ENCODE measurements at regions not wholly inside any gene's neighbourhood (a gene's known extent, or its start where the extent isn't known, plus 50 kb on each side); places are given as distances from the start of the nearest gene placed in this dataset.

DNA sequence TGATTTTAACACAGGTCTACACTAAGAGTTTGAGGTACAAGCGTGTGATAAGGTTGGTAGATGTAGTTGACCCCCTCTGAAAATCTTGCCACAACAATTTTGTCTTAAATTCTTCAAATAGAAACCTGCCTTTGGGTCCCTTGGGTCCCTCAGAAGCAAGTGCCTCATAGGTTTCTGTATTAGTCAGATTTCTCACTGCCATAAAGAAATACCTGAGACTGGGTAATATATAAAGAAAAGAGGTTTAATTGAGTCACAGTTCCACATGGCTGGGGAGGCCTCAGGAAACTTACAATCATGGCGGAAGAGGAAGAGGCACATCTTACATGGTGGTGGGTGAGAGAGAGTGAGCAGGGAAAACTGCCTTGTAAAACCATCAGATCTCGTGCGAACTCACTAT, 301.2 kb downstream of the MAP2K6 start:
- DNase-seq, result no peak
- H3K9me3 Mint-ChIP-seq, result no peaks in the 10 kb centered on the region
- no peak overlapping the region for H3K27ac Mint-ChIP-seq
- no peaks in the 10 kb centered on the region for H3K36me3 Mint-ChIP-seq (ENCODE audit: low read depth)
- H3K4me3 Mint-ChIP-seq, result no peak overlapping the region
- H3K4me1 Mint-ChIP-seq, result no peaks in the 10 kb centered on the region
- CTCF ChIA-PET, result no interaction called here
- no peaks in the 10 kb centered on the region for H3K27me3 Mint-ChIP-seq
- POLR2A ChIA-PET, result no interaction called here

DNA sequence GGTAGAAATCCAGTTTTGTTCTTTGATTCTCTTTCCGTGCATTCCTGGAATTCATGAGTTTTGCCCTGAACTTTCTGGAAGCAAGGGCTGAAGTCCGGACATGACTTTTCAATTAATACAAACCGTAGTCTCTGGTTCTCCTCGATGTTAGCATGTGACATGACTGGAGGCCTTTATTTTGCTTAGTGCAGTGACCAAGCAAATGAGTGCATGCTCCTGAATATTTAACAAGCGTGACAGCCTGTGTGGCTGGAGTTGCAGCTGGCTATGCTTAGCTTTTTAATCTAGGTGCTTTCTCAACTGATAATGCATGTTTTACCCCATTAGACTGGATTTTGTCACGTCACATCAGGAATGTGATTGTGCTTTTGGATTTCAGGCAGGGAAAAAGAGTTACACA, 302.1 kb downstream of the MAP2K6 start:
- Mint-ChIP-seq H3K4me1 (no peaks in the 10 kb centered on the region), H3K4me3 (no peak overlapping the region), H3K27ac (no peak overlapping the region), H3K36me3 (ENCODE audit: low read depth) (no peaks in the 10 kb centered on the region), H3K9me3 (no peaks in the 10 kb centered on the region), H3K27me3 (no peaks in the 10 kb centered on the region)
- POLR2A ChIA-PET, result no interaction called here
- CTCF ChIA-PET, result no interaction called here
- no peak for DNase-seq

- ChIA-PET CTCF (no interaction called here), POLR2A (no interaction called here)
- H3K36me3 Mint-ChIP-seq (ENCODE audit: low read depth), result no peaks in the 10 kb centered on the region
- no peak overlapping the region for H3K4me3 Mint-ChIP-seq
- no peaks in the 10 kb centered on the region for H3K4me1 Mint-ChIP-seq
- no peaks in the 10 kb centered on the region for H3K27me3 Mint-ChIP-seq
- H3K27ac Mint-ChIP-seq, result no peak overlapping the region
- H3K9me3 Mint-ChIP-seq, result no peaks in the 10 kb centered on the region
- DNase-seq, result no peak
These were observed 302.7 kb downstream of the MAP2K6 start for GRCh38 chr17:69717214-69717613.

GRCh38 chr17:69717819-69718218, 303.3 kb downstream of the MAP2K6 start:
- ChIA-PET POLR2A (no interaction called here), CTCF (no interaction called here)
- no peak overlapping the region for H3K27ac Mint-ChIP-seq
- H3K27me3 Mint-ChIP-seq, result no peaks in the 10 kb centered on the region
- no peaks in the 10 kb centered on the region for H3K4me1 Mint-ChIP-seq
- no peak for DNase-seq
- no peaks in the 10 kb centered on the region for H3K36me3 Mint-ChIP-seq (ENCODE audit: low read depth)
- no peak overlapping the region for H3K4me3 Mint-ChIP-seq
- no peaks in the 10 kb centered on the region for H3K9me3 Mint-ChIP-seq

- H3K4me1 Mint-ChIP-seq, result no peaks in the 10 kb centered on the region
- no peak overlapping the region for H3K27ac Mint-ChIP-seq
- no peaks in the 10 kb centered on the region for H3K36me3 Mint-ChIP-seq (ENCODE audit: low read depth)
- H3K4me3 Mint-ChIP-seq, result no peak overlapping the region
- no peak for DNase-seq
- H3K27me3 Mint-ChIP-seq, result no peaks in the 10 kb centered on the region
- ChIA-PET POLR2A (no interaction called here), CTCF (no interaction called here)
- no peaks in the 10 kb centered on the region for H3K9me3 Mint-ChIP-seq
These were observed 305.1 kb downstream of the MAP2K6 start for GRCh38 chr17:69719474-69720048.

GRCh38 chr17:69722518-69722917, 308.0 kb downstream of the MAP2K6 start:
- no peaks in the 10 kb centered on the region for H3K9me3 Mint-ChIP-seq
- no peaks in the 10 kb centered on the region for H3K4me1 Mint-ChIP-seq
- no peaks in the 10 kb centered on the region for H3K27me3 Mint-ChIP-seq
- no peaks in the 10 kb centered on the region for H3K36me3 Mint-ChIP-seq (ENCODE audit: low read depth)
- H3K4me3 Mint-ChIP-seq, result no peak overlapping the region
- ChIA-PET CTCF (no interaction called here), POLR2A (no interaction called here)
- no peak overlapping the region for H3K27ac Mint-ChIP-seq
- DNase-seq, result no peak

GRCh38 chr17:69723316-69723715, 308.8 kb downstream of the MAP2K6 start:
- H3K27me3 Mint-ChIP-seq, result no peaks in the 10 kb centered on the region
- H3K27ac Mint-ChIP-seq, result no peak overlapping the region
- no peak overlapping the region for H3K4me3 Mint-ChIP-seq
- H3K9me3 Mint-ChIP-seq, result no peaks in the 10 kb centered on the region
- POLR2A ChIA-PET, result no interaction called here
- DNase-seq, result no peak
- no peaks in the 10 kb centered on the region for H3K36me3 Mint-ChIP-seq (ENCODE audit: low read depth)
- H3K4me1 Mint-ChIP-seq, result no peaks in the 10 kb centered on the region
- CTCF ChIA-PET, result no interaction called here

GRCh38 chr17:69723741-69724140, 309.2 kb downstream of the MAP2K6 start:
- H3K9me3 Mint-ChIP-seq, result no peaks in the 10 kb centered on the region
- ChIA-PET POLR2A (no interaction called here), CTCF (no interaction called here)
- no peaks in the 10 kb centered on the region for H3K4me1 Mint-ChIP-seq
- H3K4me3 Mint-ChIP-seq, result no peak overlapping the region
- H3K36me3 Mint-ChIP-seq (ENCODE audit: low read depth), result no peaks in the 10 kb centered on the region
- H3K27ac Mint-ChIP-seq, result no peak overlapping the region
- H3K27me3 Mint-ChIP-seq, result no peaks in the 10 kb centered on the region
- DNase-seq, result no peak

- H3K9me3 Mint-ChIP-seq, result no peaks in the 10 kb centered on the region
These were observed 309.7 kb downstream of the MAP2K6 start for GRCh38 chr17:69724238-69724637.

DNA sequence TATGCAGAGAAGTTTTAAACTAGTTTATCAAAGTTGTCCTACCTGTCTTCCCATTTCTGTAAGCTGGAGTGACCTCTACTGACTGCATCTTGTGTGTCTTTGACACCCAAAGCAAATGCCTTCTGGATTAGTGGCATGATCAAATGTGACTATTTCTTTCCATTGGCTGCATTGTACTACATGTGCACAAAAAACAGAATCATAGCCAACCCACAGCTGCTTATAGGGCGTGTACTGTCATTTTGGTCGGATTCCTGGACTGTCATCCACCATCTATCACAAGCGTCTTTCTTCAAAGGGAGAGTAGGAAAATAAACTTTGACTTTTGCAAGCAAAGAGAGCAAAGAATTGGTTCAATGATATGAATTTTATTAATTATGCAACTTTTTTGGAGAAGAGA, 310.6 kb downstream of the MAP2K6 start:
- Mint-ChIP-seq H3K9me3 (no peaks in the 10 kb centered on the region), H3K4me1 (no peaks in the 10 kb centered on the region), H3K27ac (no peak overlapping the region), H3K36me3 (ENCODE audit: low read depth) (no peaks in the 10 kb centered on the region), H3K4me3 (no peak overlapping the region), H3K27me3 (no peaks in the 10 kb centered on the region)
- ChIA-PET POLR2A (no interaction called here), CTCF (no interaction called here)
- DNase-seq, result no peak

More at GRCh38 chr17:69724238-69724637, 309.7 kb downstream of the MAP2K6 start:
- no peaks in the 10 kb centered on the region for H3K27me3 Mint-ChIP-seq
- no peak overlapping the region for H3K27ac Mint-ChIP-seq
- H3K4me3 Mint-ChIP-seq, result no peak overlapping the region
- no peaks in the 10 kb centered on the region for H3K4me1 Mint-ChIP-seq
- DNase-seq, result no peak
- H3K36me3 Mint-ChIP-seq (ENCODE audit: low read depth), result no peaks in the 10 kb centered on the region
- ChIA-PET POLR2A (no interaction called here), CTCF (no interaction called here)

- no peaks in the 10 kb centered on the region for H3K36me3 Mint-ChIP-seq (ENCODE audit: low read depth)
These were observed 314.3 kb downstream of the MAP2K6 start for GRCh38 chr17:69728816-69729215.

DNA sequence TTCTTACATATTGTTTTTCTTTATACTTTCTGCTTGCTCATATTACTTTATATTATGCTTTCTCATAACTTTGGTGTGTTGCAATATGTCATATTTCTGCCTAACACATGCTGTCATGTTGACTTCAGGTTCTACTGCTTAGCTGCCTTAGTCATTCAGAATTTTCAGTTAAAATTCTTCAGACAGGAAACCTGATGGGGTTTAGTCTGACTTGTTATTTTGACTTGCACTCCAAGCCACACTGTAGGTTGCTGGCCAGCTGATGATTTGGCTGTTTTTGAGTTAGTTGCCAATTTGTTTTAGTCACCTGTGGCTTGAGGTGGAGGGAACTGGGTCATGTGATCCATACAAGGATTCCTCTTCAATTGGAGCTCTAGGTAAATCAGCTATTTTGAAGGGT, 315.4 kb downstream of the MAP2K6 start:
- DNase-seq, result no peak
- no peaks in the 10 kb centered on the region for H3K27me3 Mint-ChIP-seq
- ChIA-PET POLR2A (no interaction called here), CTCF (no interaction called here)
- no peak overlapping the region for H3K4me3 Mint-ChIP-seq
- no peaks in the 10 kb centered on the region for H3K36me3 Mint-ChIP-seq (ENCODE audit: low read depth)
- H3K9me3 Mint-ChIP-seq, result no peaks in the 10 kb centered on the region
- no peak overlapping the region for H3K27ac Mint-ChIP-seq
- no peaks in the 10 kb centered on the region for H3K4me1 Mint-ChIP-seq

More at GRCh38 chr17:69728816-69729215, 314.3 kb downstream of the MAP2K6 start:
- ChIA-PET POLR2A (no interaction called here), CTCF (no interaction called here)
- DNase-seq, result no peak
- H3K27me3 Mint-ChIP-seq, result no peaks in the 10 kb centered on the region
- H3K9me3 Mint-ChIP-seq, result no peaks in the 10 kb centered on the region
- no peaks in the 10 kb centered on the region for H3K4me1 Mint-ChIP-seq
- H3K4me3 Mint-ChIP-seq, result no peak overlapping the region
- H3K27ac Mint-ChIP-seq, result no peak overlapping the region

GRCh38 chr17:69732272-69732918, 317.9 kb downstream of the MAP2K6 start:
- CTCF ChIA-PET, result no interaction called here
- no peak overlapping the region for H3K4me3 Mint-ChIP-seq
- POLR2A ChIA-PET, result no interaction called here
- H3K9me3 Mint-ChIP-seq, result no peaks in the 10 kb centered on the region
- no peak for DNase-seq
- no peaks in the 10 kb centered on the region for H3K27me3 Mint-ChIP-seq
- no peaks in the 10 kb centered on the region for H3K36me3 Mint-ChIP-seq (ENCODE audit: low read depth)
- H3K4me1 Mint-ChIP-seq, result peaks cover 2% of the 10 kb centered on the region
- H3K27ac Mint-ChIP-seq, result no peak overlapping the region

DNA sequence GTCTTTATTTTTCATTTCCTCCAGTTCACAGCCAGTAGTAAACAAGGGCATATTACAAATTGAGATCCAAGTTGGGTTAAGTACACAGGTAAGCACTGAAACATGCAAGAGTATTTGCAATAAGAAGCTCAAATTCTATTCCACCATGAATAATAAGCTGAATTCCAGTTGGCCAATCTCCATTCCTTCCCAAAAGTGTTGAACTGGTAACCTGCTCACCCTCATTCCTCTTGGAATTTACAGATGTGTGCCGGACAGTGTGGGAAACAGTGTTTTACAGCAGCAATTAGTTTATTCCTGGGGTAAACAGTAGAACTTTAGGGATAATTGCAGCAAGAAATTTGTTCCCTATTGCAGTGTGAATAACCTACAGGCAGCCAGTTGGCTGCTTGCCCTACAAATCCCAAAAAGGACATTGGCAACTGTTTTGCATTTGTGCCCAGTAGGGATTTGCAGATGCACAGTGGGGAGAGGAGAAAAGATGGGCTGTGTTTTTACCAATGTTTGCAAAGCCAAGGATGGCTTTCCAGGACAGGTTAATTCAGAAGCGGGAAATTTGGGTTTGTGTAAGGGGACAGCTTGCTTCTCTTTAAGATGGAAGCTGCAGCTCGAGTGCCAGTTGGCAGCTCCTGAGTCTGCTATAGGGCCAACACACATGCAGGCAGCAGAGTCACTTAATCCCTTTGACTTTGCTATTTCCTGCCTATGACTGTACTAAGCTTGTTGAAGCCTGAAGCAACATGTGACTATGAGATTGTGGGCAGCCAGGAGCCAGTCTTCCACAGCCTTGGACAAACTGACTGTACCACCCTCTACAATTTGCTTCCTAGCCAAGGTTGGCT, 318.9 kb downstream of the MAP2K6 start:
- Mint-ChIP-seq H3K36me3 (ENCODE audit: low read depth) (no peaks in the 10 kb centered on the region), H3K4me3 (no peak overlapping the region), H3K27ac (no peak overlapping the region), H3K27me3 (no peaks in the 10 kb centered on the region), H3K9me3 (no peaks in the 10 kb centered on the region), H3K4me1 (peaks cover 10% of the 10 kb centered on the region)
- CTCF ChIA-PET, result no interaction called here
- DNase-seq, result no peak
- POLR2A ChIA-PET, result no interaction called here
